T-helper 1 cell treated with Interleukin-12 subunit alpha and Interleukin-12 subunit beta and Interleukin-4 antibody, amounts not matched to agents 30 ng/mL and 1 ng/mL, for 36 hours (primary cell): ENCODE measurements at regions not wholly inside any gene's neighbourhood (a gene's known extent, or its start where the extent isn't known, plus 50 kb on each side); places are given as distances from the start of the nearest gene placed in this dataset.

Source experiments
- intact Hi-C: fragments of 100-400 bp; cut with micrococcal nuclease; formaldehyde crosslinking; loops from one replicate; pipeline ENCODE4 v1.15.1; 2024

- intact Hi-C loops: no loop called here
Observed at GRCh38 chrX:69365755-69366154, 138.4 kb upstream of the NALF2 start.

DNA sequence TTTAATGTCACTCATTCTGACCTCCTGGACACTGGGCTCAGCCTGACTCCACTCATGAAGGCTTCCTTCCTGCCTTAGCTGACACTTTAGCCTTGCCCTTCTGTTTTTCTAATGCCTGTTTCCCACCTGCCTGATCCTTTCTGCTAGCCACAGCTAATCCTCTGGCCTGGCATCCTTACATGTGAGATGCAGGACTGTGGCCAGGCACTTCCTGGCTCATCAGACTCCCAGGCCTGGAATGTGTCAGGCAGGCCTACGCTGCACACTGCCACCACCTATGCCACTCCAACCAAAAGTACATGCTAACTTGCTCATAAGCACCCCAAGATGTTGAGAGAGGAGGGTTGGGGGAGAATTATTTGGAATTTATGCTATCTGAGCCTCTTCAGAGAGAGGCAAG is 138.8 kb upstream of the NALF2 start:
- intact Hi-C loops: no loop called here

DNA sequence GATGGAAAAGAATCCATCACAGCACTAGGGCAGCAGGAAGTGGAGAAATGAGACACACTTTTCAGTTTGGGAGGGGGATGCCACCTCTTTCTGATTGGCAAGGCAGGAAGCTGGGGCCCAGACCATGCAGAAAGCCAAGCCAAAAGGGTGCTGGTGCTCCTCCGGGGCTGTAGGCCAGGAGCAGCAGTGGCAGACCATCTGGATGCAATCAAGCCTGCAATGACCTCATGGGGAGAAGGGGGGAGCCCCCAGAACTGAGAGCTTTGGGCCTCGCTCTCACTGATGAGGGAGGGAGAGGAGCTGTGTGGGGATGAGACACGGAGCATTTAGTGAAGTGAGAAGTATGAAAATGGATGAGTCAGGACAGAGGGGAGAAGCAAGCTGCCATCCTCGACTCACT is 141.3 kb upstream of the NALF2 start:
- intact Hi-C loops: no loop called here

- intact Hi-C loops: no loop called here
Observed at GRCh38 chrX:69362354-69362753, 141.8 kb upstream of the NALF2 start.

DNA sequence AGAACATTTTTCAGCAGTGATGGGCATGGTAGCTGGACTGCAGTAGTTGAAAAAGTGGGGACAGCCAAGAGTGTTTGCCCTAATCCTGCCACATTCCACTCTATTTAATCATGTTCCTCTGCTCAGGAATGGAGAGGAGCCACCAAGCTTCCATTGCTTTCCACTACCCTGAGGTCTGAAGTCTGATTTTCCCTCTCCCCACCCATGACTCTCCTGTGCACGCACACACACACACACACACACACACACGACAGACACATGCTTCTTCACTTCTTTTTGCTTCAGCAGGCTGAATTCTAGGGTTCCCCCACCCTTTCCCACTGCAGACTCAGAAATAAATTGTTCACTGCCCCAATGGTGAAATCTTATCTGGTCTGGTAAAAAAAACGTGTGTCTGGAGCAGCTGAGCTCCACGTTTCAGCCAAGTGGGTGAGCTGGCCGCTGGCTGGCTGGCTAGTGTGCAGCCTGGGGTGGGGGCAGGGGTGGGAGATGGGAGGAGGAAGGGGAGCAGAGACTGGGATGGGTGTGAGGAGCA is 142.7 kb upstream of the NALF2 start:
- intact Hi-C loops: no loop called here

- intact Hi-C loops: no loop called here
Observed at GRCh38 chrX:69357317-69357716, 146.8 kb upstream of the NALF2 start.

DNA sequence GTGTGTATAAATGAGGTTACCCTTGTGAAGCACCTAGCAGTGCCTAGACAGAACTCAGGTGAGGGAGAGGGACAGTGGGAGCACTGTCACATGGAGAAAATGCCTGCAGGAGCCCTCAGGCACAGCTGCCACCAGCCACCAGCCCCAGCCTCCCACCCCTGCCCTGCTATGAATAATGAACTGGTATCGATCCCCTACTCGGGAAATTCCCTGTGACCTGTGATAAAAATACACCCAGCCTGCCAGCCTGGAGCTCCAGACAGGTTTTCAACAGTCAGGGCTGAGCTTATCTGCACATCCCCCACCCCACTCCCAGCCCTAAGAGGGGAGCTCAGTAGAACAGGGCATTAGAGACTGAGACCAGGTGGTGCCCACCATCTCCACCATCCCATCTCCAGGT is 159.6 kb upstream of the PJA1 start:
- intact Hi-C loops: no loop called here

GRCh38 chrX:69323786-69324720 is 158.8 kb upstream of the PJA1 start:
- intact Hi-C loops: no loop called here

DNA sequence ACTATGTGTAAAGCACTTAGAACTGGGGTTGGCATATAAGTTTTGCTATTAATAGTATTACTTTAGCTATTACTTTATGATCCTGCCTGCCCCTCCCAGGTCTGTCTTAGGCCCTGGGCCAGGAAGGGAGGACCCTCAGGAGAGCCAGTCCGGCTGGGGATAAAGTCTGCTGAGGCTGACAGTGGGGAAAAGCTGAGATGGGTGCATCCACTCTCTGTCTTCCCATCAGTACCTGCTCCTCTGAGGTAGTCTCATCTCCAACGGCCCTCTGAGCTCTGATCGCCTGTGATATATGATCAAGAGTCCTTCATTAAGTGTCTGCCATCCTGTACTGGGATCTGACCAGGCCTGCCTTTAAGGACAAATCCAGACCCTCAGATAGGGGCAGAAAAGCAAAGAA is 156.5 kb upstream of the PJA1 start:
- intact Hi-C loops: no loop called here

DNA sequence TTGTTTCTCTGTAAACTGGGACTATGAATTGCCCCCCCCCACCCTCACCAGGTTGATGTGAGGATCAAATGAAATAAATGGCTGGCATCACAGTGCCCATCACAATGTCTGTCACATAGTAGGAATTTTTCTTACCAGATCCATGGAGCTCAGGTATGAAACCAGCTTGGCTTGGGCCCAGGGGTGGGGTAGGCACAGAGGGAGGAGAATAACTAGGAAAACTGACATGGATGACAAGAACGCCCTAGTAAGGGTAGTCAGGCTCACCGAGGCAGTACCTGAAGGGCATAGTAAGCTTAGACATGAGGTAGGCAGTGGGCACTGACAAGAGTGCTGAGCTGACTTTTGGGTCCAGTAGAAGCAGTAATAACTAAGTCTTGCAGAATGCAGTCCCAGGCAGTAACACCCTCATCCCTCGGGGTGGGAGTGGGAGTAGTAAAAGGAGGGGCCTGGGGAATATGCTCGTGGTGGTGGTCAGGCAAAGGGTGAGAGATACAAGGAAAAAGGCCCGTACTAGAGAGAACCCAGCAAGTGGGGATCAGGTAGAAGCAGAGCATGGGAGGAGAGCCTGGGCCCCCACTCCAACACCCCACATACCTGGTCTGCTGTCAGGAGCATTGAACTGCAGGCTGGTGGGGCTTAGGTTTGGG is 155.9 kb upstream of the PJA1 start:
- intact Hi-C loops: no loop called here

GRCh38 chrX:69320116-69320515 is 154.9 kb upstream of the PJA1 start:
- intact Hi-C loops: no loop called here

- intact Hi-C loops: no loop called here
Observed at GRCh38 chrX:69319376-69319775, 154.1 kb upstream of the PJA1 start.

- intact Hi-C loops: no loop called here
Observed at GRCh38 chrX:69318651-69319340, 153.5 kb upstream of the PJA1 start.

- intact Hi-C loops: no loop called here
Observed at GRCh38 chrX:69317721-69318120, 152.5 kb upstream of the PJA1 start.

GRCh38 chrX:69314436-69315348 is 149.4 kb upstream of the PJA1 start:
- intact Hi-C loops: no loop called here

- intact Hi-C loops: no loop called here
Observed at GRCh38 chrX:69313617-69314290, 148.5 kb upstream of the PJA1 start.

GRCh38 chrX:69311936-69312670 is 146.8 kb upstream of the PJA1 start:
- intact Hi-C loops: no loop called here

DNA sequence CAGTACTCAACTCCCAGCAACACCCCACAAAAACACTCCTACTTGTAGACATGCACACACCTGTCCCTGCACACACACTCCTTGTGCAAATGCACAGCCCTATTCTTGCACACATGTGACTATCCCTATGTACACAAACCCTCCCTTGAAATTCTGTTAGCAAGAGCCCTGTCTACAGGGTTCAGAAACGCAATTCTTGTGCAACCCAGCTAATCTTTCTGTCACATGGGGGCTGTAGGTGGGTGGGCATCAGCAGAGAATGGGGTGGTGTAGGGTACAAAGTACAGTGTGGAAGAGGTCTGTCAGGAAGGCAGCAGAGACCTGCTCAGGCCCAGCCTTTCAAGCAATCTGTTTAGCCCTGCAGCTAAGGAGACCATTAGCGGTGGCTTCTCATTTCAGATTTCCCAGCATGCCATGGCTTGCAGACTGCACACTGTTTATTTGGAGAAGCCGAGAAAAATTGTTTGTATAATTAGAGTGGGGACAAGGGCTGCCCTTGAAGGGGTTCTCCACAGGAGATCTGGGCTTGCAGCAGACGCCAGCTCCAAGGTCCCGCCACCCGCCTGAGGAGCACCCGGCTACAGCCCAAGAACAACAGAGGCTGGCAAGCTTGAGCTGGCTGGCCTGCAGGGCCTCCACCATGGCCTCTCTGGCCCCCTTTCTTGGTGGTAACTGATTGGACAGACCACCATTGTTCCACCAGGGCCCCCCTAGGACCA is 144.0 kb upstream of the PJA1 start:
- intact Hi-C loops: no loop called here

GRCh38 chrX:69307756-69308155 is 142.5 kb upstream of the PJA1 start:
- intact Hi-C loops: no loop called here
